Erythroblast (primary cell): ENCODE measurements at regions not wholly inside any gene's neighbourhood (a gene's known extent, or its start where the extent isn't known, plus 50 kb on each side); places are given as distances from the start of the nearest gene placed in this dataset.

Source experiments
- GATA1 ChIP-seq: IDR thresholded peaks from 2 replicates; pipeline ENCODE4 v1.6.1; 2011; ENCODE audit warnings: low read depth, mild to moderate bottlenecking, control low read depth, low read length, moderate library complexity
- POLR2A ChIP-seq: IDR thresholded peaks from 2 replicates; pipeline ENCODE4 v1.6.1; 2011; ENCODE audit warnings: mild to moderate bottlenecking, low read length

- TF ChIP-seq POLR2A (no peak), GATA1 (no peak)
These were observed 85.4 kb upstream of the RALY start for GRCh38 chr20:33908336-33908735.
